K562 (cell line): ENCODE measurements at regions not wholly inside any gene's neighbourhood (a gene's known extent, or its start where the extent isn't known, plus 50 kb on each side); places are given as distances from the start of the nearest gene placed in this dataset.

Source experiments
- ATAC-seq: fragments of 200-7000 bp; cut with Tn5 transposase; 3 replicates; pipeline ENCODE4 v1.9.1; 2020; ENCODE audit warnings: moderate library complexity
- BruUV-seq: library from RNA; stranded (reverse); fragments of 400-500 nt; replicated peaks from 2 replicates; lab custom pipeline; 2021; lab: Mats Ljungman, UMichigan
- CTCF ChIA-PET: fragments of 300-600 bp; formaldehyde crosslinking; extraction: SDS; loops from one replicate; lab custom pipeline; 2021; ENCODE audit warnings: low intra/inter-chr PET ratio; lab: Yijun Ruan, JAX
- POLR2A ChIA-PET: fragments of 300-600, 350-650 bp; sonication (Branson Sonifier 250); formaldehyde crosslinking; extraction: SDS; loops from one replicate; lab custom pipeline; 2021; ENCODE audit warnings: antibody characterized with exemption, inconsistent platforms; lab: Yijun Ruan, JAX
- DNase-seq, 4 experiments: peaks; one replicate each; pipeline versions ENCODE4 v3.0.0 to v3.0.0-alpha.2; 2011 to 2018; ENCODE audit warnings: low spot score in 3 of 4, mixed read lengths in 3 of 4; ENCODE audit errors: extremely low read depth in 1 of 4
- FAIRE-seq: peaks from 2 replicates; lab custom pipeline; 2011; peaks lifted over from hg19 to GRCh38; lab: Jason Lieb, UNC
- H2AFZ ChIP-seq: 2 replicates; pipeline ENCODE4 v1.6.0; 2011; ENCODE audit warnings: low read depth, low read length, control low read depth, inconsistent platforms
- H3K27ac ChIP-seq: fragments of 200-600 bp; 3 replicates; pipeline ENCODE4 v1.8.0; 2011; ENCODE audit warnings: low read depth, mild to moderate bottlenecking, control low read depth, inconsistent platforms, low read length, moderate library complexity, mixed read lengths; ENCODE audit errors: extremely low read depth
- H3K27me3 ChIP-seq, 2 experiments: fragments of 300-600 bp in 1 of 2; 2 replicates in 1 of 2; 3 replicates in 1 of 2; pipeline versions ENCODE4 v1.6.0 to v1.8.0; 2011; ENCODE audit warnings: inconsistent platforms in 2 of 2, low read length in 2 of 2, mild to moderate bottlenecking in 1 of 2, mixed read lengths in 1 of 2, moderate library complexity in 1 of 2; ENCODE audit not compliant: control insufficient read depth in 2 of 2, insufficient read depth in 2 of 2
- H3K36me3 ChIP-seq: fragments of 300-600 bp; 3 replicates; pipeline ENCODE4 v1.8.0; 2011; ENCODE audit warnings: mild to moderate bottlenecking, low read length, inconsistent platforms; ENCODE audit not compliant: control insufficient read depth, insufficient read depth
- H3K4me1 ChIP-seq, 2 experiments: fragments of 200-600 bp in 1 of 2; replicated peaks in 1 of 2; 2 replicates in 1 of 2; 3 replicates in 1 of 2; pipeline versions ENCODE4 v1.5.1 to v1.8.0; 2011; ENCODE audit warnings: inconsistent platforms in 2 of 2, low read length in 2 of 2, mild to moderate bottlenecking in 1 of 2, mixed read lengths in 1 of 2, moderate library complexity in 1 of 2; ENCODE audit not compliant: control insufficient read depth in 2 of 2, insufficient read depth in 2 of 2
- H3K4me2 ChIP-seq: 2 replicates; pipeline ENCODE4 v1.6.1; 2011; ENCODE audit warnings: low read length, control low read depth, inconsistent platforms, mixed read lengths; ENCODE audit not compliant: insufficient read depth
- H3K4me3 ChIP-seq: fragments of 200-600 bp; sonication (generic), shearing (Covaris generic); 2 replicates; pipeline ENCODE4 v1.5.1; 2016; ENCODE audit warnings: control low read depth, inconsistent platforms
- H3K79me2 ChIP-seq: fragments of 200-600 bp; 3 replicates; pipeline ENCODE4 v1.8.0; 2011; ENCODE audit warnings: low read length, inconsistent platforms; ENCODE audit not compliant: control insufficient read depth, insufficient read depth
- H3K9ac ChIP-seq, 2 experiments: 2 replicates each; pipeline versions ENCODE4 v1.6.0 to v1.6.1; 2011; ENCODE audit warnings: low read depth in 2 of 2, low read length in 2 of 2, control low read depth in 1 of 2, inconsistent platforms in 1 of 2, mild to moderate bottlenecking in 1 of 2, mixed read lengths in 1 of 2; ENCODE audit not compliant: insufficient read depth in 1 of 2
- H3K9me1 ChIP-seq: one replicate; pipeline ENCODE4 v1.6.0; 2011; ENCODE audit warnings: inconsistent platforms, mild to moderate bottlenecking, low read length, moderate library complexity; ENCODE audit not compliant: control insufficient read depth, insufficient read depth
- H3K9me3 ChIP-seq: replicated peaks from 2 replicates; pipeline ENCODE4 v1.5.1; 2011; ENCODE audit warnings: low read depth, low read length, inconsistent platforms; ENCODE audit not compliant: control insufficient read depth, insufficient read depth
- H4K20me1 ChIP-seq: replicated peaks from 2 replicates; pipeline ENCODE4 v1.6.1; 2011; ENCODE audit warnings: low read length, inconsistent platforms, mixed read lengths; ENCODE audit not compliant: control insufficient read depth, insufficient read depth
- BACH1 ChIP-seq: fragments of 200-800 bp; sonication (Bioruptor generic); IDR thresholded peaks from 2 replicates; pipeline ENCODE4 v1.6.1; 2016; ENCODE audit warnings: missing genetic modification characterization, missing compliant biosample characterization
- BMI1 ChIP-seq: fragments of 150-350 bp; IDR thresholded peaks from 2 replicates; pipeline ENCODE4 v1.6.1; 2014; ENCODE audit warnings: low read length
- CC2D1A ChIP-seq: fragments of 450-650 bp; IDR thresholded peaks from 2 replicates; pipeline ENCODE4 v1.6.1; 2017; ENCODE audit warnings: mild to moderate bottlenecking
- CREBBP ChIP-seq: IDR thresholded peaks from one replicate; pipeline ENCODE4 v1.6.1; 2012; ENCODE audit warnings: low read depth, mild to moderate bottlenecking, control low read depth, inconsistent platforms, low read length
- HMBOX1 ChIP-seq: sonication (generic); IDR thresholded peaks from 2 replicates; pipeline ENCODE4 v1.6.1; 2016
- KHSRP ChIP-seq: fragments of 450-650 bp; IDR thresholded peaks from 2 replicates; pipeline ENCODE4 v1.6.1; 2017
- PTBP1 ChIP-seq: fragments of 200-400 bp; formaldehyde crosslinking; IDR thresholded peaks from 2 replicates; pipeline ENCODE4 v1.6.1; 2017; ENCODE audit warnings: low read depth, low read length
- RBM25 ChIP-seq: fragments of 200-400 bp; formaldehyde crosslinking; IDR thresholded peaks from 2 replicates; pipeline ENCODE4 v1.6.1; 2018; ENCODE audit warnings: low read length, low read depth, moderate library complexity; ENCODE audit not compliant: severe bottlenecking
- RFX5 ChIP-seq: IDR thresholded peaks from 2 replicates; pipeline ENCODE4 v1.6.1; 2011; ENCODE audit warnings: low read depth, mild to moderate bottlenecking, improper control_type of control experiment, low read length
- RHOXF2B ChIP-seq: fragments of 250-450 bp; sonication (Bioruptor Pico); conservative IDR thresholded peaks from 2 replicates; pipeline ENCODE4 v1.5.1; 2021
- SAFB2 ChIP-seq: fragments of 200-400 bp; formaldehyde crosslinking; IDR thresholded peaks from 2 replicates; pipeline ENCODE4 v1.6.1; 2018; ENCODE audit warnings: borderline replicate concordance, low read length, low read depth, moderate library complexity; ENCODE audit not compliant: severe bottlenecking
- SIX5 ChIP-seq, 2 experiments: IDR thresholded peaks; 2 replicates each; pipeline ENCODE4 v1.6.1; 2011; ENCODE audit warnings: low read length in 2 of 2, borderline replicate concordance in 1 of 2, low read depth in 1 of 2, mild to moderate bottlenecking in 1 of 2, moderate library complexity in 1 of 2; ENCODE audit not compliant: insufficient read depth in 1 of 2
- TAF7 ChIP-seq: fragments of 450-650 bp; IDR thresholded peaks from 2 replicates; pipeline ENCODE4 v1.6.1; 2016; ENCODE audit warnings: missing genetic modification characterization, missing compliant biosample characterization
- TOE1 ChIP-seq, 2 experiments: fragments of 450-650 bp in 1 of 2; sonication (generic) in 1 of 2; formaldehyde crosslinking in 1 of 2; IDR thresholded peaks; 2 replicates each; pipeline versions ENCODE4 v1.7.1 to v1.8.0; 2016 to 2022; ENCODE audit warnings: borderline replicate concordance in 2 of 2, mild to moderate bottlenecking in 2 of 2, antibody characterized with exemption in 1 of 2, inconsistent platforms in 1 of 2, low read depth in 1 of 2, missing genetic modification reagents in 1 of 2, moderate library complexity in 1 of 2
- TRIM24 ChIP-seq, 2 experiments: fragments of 450-650 bp; IDR thresholded peaks; 2 replicates each; pipeline ENCODE4 v1.6.1; 2016
- ZNF197 ChIP-seq: fragments of 200-800 bp; sonication (Bioruptor generic); IDR thresholded peaks from 2 replicates; pipeline ENCODE4 v1.6.1; 2016; ENCODE audit warnings: low read depth, missing genetic modification characterization, missing compliant biosample characterization
- ZNF232 ChIP-seq: sonication (generic); formaldehyde crosslinking; IDR thresholded peaks from 2 replicates; pipeline ENCODE4 v1.8.0; 2022; ENCODE audit warnings: mild to moderate bottlenecking, missing genetic modification reagents
- ZNF3 ChIP-seq: fragments of 250-450 bp; sonication (Bioruptor Pico); IDR thresholded peaks from 2 replicates; pipeline ENCODE4 v1.5.0; 2021; ENCODE audit warnings: mild to moderate bottlenecking, moderate library complexity
- ZNF57 ChIP-seq: fragments of 450-650 bp; formaldehyde crosslinking; IDR thresholded peaks from 2 replicates; pipeline ENCODE4 v1.4.0; 2020; ENCODE audit warnings: mild to moderate bottlenecking, moderate library complexity
- WGBS: fragments of 100-300 bp; shearing (Covaris generic); methylation state at CpG from one replicate; pipeline ENCODE4 v1.1.6; 2016; ENCODE audit warnings: low coverage, mixed read lengths; ENCODE audit not compliant: insufficient coverage; ENCODE audit errors: missing lambda C conversion rate; 5-methylcytosine and 5-hydroxymethylcytosine counted together
- in situ Hi-C: fragments of 300-500 bp; cut with MboI; formaldehyde crosslinking; loops from 4 replicates; pipeline ENCODE4 v1.15.0; 2018; ENCODE audit warnings: inconsistent platforms, mixed read lengths
- intact Hi-C: fragments of 100-400 bp; cut with micrococcal nuclease; formaldehyde crosslinking; loops from 2 replicates; pipeline ENCODE4 v1.14.2; 2022

- CTCF ChIA-PET = no interaction called here
- 2% methylated on average over 2 of the region's 2 CpGs for WGBS
- no peak overlapping the region for H3K9ac ChIP-seq
- intact Hi-C loops = no loop called here
- H3K27me3 ChIP-seq = peaks cover 9 to 19% of the 10 kb centered on the region in 2 experiments; a peak in 3 of 5 replicates
- no peak overlapping the region for H3K4me3 ChIP-seq
- ATAC-seq (no peak), DNase-seq (no peak), FAIRE-seq (no peak)
- no peak overlapping the region for H3K27ac ChIP-seq
- H3K4me1 ChIP-seq = no peaks in the 10 kb centered on the region
- H4K20me1 ChIP-seq = no peaks in the 10 kb centered on the region
- in situ Hi-C loops = no loop called here
- H3K9me1 ChIP-seq = no peaks in the 10 kb centered on the region
- H3K36me3 ChIP-seq = no peaks in the 10 kb centered on the region
- no peak overlapping the region for H2AFZ ChIP-seq
- no TSS peak for BruUV-seq
- H3K79me2 ChIP-seq = no peaks in the 10 kb centered on the region
- H3K4me2 ChIP-seq = no peak overlapping the region
- TF ChIP-seq SAFB2 (no peak), RBM25 (peak; percentile 94), ZNF232 (no peak), KHSRP (no peak), TOE1 (IDR thresholded peaks at IDR 0.05; ENCODE audit: borderline replicate concordance) (no peak), TOE1 (CRISPR knock-in tag; IDR thresholded peaks at IDR 0.05; ENCODE audit: borderline replicate concordance, low read depth) (no peak), TAF7 (tag) (no peak)
- POLR2A ChIA-PET = interaction anchor here (1.2 kb wide), 1 partner anchor 78 kb away, joined by 4 read pairs; no protein-coding TSS in a partner anchor
- H3K9me3 ChIP-seq = no peaks in the 10 kb centered on the region
Observed at GRCh38 chr6:156676721-156677120, 100.5 kb upstream of the ARID1B start.

- no peak overlapping the region for H3K27ac ChIP-seq
- peaks cover 9 to 19% of the 10 kb centered on the region in 2 experiments; a peak in 3 of 5 replicates for H3K27me3 ChIP-seq
- no peaks in the 10 kb centered on the region for H3K4me1 ChIP-seq
- 2% methylated on average over 2 of the region's 2 CpGs for WGBS
- in situ Hi-C loops = no loop called here
- ATAC-seq (no peak), DNase-seq (no peak), FAIRE-seq (no peak)
- H3K9ac ChIP-seq = no peak overlapping the region
- no peaks in the 10 kb centered on the region for H4K20me1 ChIP-seq
- H3K36me3 ChIP-seq = no peaks in the 10 kb centered on the region
- no peak overlapping the region for H2AFZ ChIP-seq
- no peaks in the 10 kb centered on the region for H3K9me1 ChIP-seq
- TF ChIP-seq HMBOX1 (no peak), ZNF3 (CRISPR knock-in tag) (no peak), CREBBP (no peak), BMI1 (no peak), ZNF197 (CRISPR knock-in tag) (no peak), CC2D1A (no peak), SIX5 (IDR thresholded peaks at IDR 0.05; ENCODE audit: borderline replicate concordance in 1 of 2, insufficient read depth in 1 of 2, low read depth in 1 of 2, low read length in 2 of 2) (no peak), RHOXF2B (no peak), PTBP1 (no peak), ZNF57 (CRISPR knock-in tag) (no peak), BACH1 (tag) (no peak), TRIM24 (IDR thresholded peaks at IDR 0.05) (no peak), RFX5 (no peak)
- intact Hi-C loops = no loop called here
- CTCF ChIA-PET = no interaction called here
- H3K79me2 ChIP-seq = no peaks in the 10 kb centered on the region
- BruUV-seq = no TSS peak
- no peak overlapping the region for H3K4me3 ChIP-seq
- H3K4me2 ChIP-seq = no peak overlapping the region
- POLR2A ChIA-PET = no interaction called here
- H3K9me3 ChIP-seq = no peaks in the 10 kb centered on the region
Observed at GRCh38 chr6:156674197-156674596, 103.0 kb upstream of the ARID1B start.
